Inferior parietal cortex (tissue), 1 donor: ENCODE measurements at regions not wholly inside any gene's neighbourhood (a gene's known extent, or its start where the extent isn't known, plus 50 kb on each side); places are given as distances from the start of the nearest gene placed in this dataset.

Experiments
- DNase-seq: peaks from one replicate; pipeline ENCODE4 v3.0.0-alpha.2; 2016; ENCODE audit errors: extremely low spot score

DNA sequence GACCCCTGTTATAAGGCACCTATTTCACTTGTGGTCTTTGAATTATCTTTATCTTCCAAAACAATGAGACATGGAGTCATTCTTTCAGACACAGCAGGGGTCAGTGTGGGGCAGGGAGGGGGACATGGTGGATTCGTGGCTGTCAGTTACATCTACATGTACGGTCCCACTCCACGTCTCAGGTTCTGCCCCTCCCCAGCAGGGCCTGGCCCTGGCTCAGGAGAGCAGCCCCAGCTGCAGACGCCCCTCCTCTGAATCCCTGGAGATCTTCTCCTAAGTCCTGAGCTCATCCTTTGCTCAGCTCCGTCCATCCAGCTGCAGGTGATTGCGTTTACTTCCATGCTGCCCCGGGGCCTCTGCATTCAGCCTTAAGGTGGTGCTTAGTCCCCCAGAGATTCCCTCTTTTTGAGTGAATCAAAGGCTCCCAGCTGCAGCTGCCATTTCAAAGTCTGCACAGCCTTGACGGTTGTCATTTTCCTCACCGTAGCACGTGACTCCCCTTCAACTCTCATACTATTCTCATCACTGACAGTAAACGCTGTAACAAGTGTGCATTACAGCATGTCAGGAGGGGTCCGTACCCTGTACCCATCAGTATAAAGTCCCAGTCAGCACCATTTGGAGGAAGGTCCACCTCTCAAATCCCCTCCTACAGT lies 113.4 kb upstream of the TCERG1L start:
- DNase-seq: no peak

DNA sequence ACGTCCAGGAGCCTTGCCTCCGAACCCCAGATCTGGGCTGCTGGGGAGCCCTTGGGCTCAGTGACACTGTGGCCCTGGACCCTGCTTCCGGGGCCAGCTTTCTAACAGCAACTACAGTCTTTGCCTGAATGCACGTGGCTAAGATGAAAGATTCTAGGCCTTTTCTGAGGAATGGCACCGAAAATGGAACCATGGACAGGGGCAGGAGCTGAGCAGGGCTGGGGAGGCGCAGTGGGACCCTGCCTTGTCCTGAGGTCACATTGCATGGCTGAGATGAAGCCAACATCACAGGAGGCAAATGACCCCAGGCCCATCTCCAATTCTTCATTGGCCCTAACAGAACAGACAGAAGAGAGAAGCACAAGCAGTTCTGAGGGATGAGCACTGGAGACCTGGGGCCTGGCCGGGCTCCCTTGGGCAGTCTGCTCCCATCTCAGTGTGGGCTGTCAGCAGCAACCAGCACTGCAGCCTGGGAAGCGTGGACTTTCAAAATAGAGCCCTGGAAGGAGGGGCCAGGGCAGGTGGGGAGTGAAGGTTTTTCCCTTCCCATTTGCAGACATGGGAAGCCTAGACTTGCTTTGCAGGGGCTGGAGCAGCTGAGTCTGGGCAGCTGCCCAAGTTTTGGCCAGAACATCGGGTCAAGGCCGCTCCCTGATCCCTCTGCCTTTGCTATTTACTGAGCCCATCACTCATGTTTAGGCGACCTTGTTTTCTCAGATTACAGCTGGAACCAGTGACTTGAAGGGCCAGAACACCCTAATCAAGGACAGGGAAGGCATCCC lies 114.4 kb upstream of the TCERG1L start:
- no peak for DNase-seq

DNA sequence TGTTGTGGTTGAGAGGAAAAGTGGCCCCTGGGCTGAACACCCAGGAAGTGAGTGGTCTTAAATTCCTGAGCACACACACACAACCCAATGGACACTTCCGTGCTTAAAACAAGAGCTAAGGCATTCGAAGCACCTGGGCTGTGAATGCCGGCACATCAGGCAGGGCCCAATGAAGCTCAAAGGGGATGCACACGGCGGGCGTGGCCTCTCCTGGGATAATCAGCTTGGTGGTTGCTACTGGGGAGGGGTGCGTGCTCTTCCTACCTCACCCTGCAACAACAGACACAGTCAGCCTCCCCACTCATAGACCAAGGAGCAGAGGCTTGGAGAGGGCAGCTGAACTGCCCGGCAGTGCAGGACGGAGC lies 115.0 kb upstream of the TCERG1L start:
- no peak for DNase-seq

DNA sequence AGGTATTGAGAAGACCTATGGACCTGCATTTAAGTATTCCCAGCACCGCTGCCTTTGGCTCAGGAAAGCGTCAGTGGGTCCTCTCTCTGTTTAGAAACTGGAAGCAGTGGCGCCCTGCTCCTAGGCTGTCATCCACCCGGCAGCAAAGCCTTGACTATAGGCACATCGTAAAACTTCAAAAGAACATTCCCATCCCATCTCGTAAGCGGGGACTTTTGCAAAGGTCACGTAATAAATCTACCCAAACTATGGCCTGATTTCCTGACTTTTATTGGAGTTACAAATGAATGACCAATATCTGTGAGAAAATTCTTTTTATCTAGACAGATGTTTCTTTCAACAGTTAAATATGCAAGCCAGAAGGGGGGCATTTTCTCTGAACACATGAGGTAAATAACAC lies 115.8 kb upstream of the TCERG1L start:
- DNase-seq: no peak

DNA sequence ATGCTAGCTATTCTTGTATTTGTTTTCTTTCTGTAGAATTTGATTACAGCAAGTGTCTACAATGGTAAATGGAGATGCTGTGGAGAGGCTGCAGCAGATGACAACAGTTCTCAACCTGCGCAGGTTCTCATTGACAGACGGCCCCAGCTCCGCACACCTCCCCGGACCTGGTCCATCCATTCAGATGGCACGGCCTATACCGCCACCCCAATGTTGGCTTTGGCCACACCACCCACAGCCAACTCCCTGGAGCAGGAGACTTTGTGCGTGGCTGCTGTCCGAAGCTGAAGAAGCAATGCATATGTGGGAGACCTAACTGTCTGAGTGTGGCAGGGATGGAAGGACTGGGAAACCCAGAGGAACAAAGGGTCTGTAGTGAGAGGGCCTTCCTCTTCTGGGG lies 116.4 kb upstream of the TCERG1L start:
- no peak for DNase-seq

DNA sequence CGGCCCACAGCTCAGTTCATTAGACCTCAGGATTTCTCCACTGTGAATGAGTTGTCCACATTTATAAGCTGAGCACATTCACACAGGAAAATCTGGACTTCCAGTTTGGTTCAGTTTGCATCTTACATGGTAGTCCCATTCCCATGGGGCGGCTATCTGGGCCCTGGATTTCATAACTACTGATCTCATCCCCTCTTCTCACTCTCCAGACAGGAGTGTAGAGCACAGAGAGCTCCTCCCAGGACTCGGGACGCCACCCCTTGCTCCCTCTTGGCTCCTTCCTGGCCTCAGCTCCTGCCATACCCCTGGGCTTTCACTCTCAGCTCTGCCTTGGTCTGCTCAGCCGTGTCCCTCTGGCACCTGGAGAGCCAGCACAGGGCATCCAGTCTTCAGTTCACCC lies 117.6 kb upstream of the TCERG1L start:
- no peak for DNase-seq

GRCh38 chr10:131429942-131430341 lies 118.4 kb upstream of the TCERG1L start:
- DNase-seq: no peak

GRCh38 chr10:131430716-131431412 lies 119.3 kb upstream of the TCERG1L start:
- no peak for DNase-seq

DNA sequence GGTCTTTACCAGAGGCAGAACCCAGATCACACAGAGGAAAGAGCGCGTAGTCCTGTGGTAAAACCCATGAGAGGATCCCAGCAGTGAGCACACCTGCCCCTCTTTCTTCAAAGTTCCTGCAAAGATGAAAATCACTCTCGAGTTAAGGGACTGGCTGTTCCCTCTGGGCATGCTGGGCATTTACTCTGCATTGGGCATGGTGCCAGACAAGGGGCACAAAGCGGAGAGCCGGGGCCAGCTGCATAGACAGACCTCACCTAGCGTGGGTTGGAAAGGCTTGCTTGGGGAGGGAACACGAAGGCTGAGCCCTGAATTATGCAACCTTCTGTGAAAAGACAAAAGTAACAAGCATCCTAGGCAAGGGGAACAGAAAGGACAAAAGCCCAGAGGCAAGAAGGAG lies 120.0 kb upstream of the TCERG1L start:
- DNase-seq: no peak

GRCh38 chr10:131431978-131432690 lies 120.6 kb upstream of the TCERG1L start:
- DNase-seq: no peak

DNA sequence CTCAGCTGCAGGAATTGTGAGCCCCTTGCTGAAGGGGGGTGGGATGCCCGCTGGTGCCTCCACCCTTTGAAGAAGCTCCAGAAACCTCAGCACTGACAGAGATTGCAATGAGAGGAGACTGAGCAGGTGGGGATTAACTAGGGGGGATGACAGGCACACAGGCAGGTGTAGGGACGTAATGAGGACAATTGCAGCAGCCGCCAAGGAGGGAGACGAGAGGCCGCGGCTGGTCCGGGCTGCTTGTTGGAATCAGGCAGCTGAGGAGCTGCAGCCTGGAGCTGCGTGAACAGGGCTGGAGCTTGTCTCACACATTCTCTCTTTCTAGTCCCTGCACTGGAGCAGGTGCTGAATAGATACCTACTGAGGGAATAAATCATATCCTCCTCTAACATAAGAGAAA lies 122.0 kb upstream of the TCERG1L start:
- DNase-seq: no peak

DNA sequence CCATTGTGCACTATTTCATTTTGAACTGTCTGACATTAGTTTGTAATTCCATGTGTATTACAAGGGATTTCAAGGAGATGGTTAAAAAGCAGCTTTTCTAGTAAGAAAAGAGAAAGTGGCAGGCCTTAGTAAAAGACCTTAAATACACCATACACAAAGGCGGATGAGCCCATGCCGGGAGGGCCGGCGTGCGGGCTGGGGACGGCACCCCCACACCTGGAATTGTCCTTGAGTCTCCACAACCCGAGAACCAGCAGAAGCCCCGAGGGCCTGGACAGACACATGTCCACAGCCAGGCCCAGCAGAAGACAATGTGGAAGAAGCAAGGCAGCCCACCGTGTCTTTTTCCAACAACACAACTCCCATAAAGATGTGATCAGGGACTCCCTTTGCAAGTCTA lies 123.7 kb upstream of the TCERG1L start:
- DNase-seq: no peak

GRCh38 chr10:131435760-131436457 lies 124.4 kb upstream of the TCERG1L start:
- no peak for DNase-seq

DNA sequence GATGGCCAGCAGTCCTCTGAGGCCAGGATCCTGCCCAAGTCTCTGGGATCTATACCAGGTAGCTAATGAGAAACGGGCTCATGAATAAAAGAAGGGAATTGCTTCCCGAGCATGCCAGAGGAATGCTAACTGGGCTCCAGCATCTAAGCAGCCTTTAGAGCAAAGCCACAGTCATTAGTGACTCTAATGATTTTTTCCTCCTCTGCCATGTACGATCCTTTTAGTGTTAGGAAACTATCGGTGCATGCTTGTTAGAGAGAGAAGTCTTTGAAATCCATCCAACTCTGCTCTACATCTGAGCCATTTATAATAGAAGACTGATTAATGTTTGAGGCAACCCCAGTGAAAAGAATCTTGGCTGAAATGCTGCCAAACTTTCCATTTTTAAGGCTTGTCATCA lies 124.9 kb upstream of the TCERG1L start:
- DNase-seq: peak; percentile 29

- peak; percentile 41 for DNase-seq
Measured at GRCh38 chr10:131437556-131438475, 126.3 kb upstream of the TCERG1L start.

GRCh38 chr10:131438665-131439064 lies 127.1 kb upstream of the TCERG1L start:
- DNase-seq: no peak

DNA sequence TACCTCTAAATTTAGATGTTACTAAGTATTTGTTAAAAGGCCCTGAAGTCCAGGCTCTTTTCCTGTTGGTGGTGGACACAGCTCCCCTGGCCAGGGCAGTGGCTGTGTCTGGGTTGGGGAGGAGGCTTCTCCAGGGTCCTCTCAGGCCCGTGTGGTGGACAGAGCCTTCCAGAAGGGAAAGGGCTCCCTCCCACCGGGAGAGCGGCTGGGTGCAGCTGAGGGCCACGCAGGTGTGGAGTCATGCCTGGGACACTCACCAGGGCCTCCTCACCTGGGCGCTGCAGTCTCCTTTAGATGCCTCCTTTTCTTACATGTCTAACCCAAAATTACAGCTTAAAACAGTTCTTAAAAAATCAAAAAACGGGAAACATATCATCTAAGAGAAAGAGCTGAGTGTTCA lies 128.2 kb upstream of the TCERG1L start:
- DNase-seq: no peak

GRCh38 chr10:131440405-131441360 lies 129.2 kb upstream of the TCERG1L start:
- DNase-seq: no peak

- DNase-seq: no peak
Measured at GRCh38 chr10:131442271-131442670, 130.8 kb upstream of the TCERG1L start.
